HG03045 (cell line): ENCODE measurements at regions not wholly inside any gene's neighbourhood (a gene's known extent, or its start where the extent isn't known, plus 50 kb on each side); places are given as distances from the start of the nearest gene placed in this dataset.

Experiments
- ATAC-seq: cut with Tn5 transposase; IDR thresholded peaks from one replicate; pipeline ENCODE4 v1.9.1; 2021; ENCODE audit warnings: mild to moderate bottlenecking, moderate library complexity; ENCODE audit not compliant: unreplicated experiment

DNA sequence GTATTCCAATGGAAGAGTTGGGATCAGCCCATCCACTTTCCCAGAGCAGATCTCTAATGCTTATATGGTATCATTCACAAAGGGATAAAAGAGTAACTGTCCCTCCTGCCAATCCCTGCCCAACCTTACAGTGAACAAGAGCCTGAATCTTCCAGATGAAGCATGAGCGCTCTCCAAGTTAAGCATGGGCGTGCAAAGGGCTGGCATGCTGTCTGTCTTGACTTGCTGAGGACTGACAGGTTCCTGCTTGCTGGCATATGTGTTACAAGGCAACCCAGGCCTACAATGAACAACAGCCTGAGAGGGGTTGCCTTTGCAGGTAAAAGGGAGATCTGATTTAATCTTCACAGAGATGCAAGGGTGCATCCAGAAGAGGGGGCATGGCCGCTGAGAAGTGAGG, 155.6 kb upstream of the SOD1 start:
- no peak for ATAC-seq

DNA sequence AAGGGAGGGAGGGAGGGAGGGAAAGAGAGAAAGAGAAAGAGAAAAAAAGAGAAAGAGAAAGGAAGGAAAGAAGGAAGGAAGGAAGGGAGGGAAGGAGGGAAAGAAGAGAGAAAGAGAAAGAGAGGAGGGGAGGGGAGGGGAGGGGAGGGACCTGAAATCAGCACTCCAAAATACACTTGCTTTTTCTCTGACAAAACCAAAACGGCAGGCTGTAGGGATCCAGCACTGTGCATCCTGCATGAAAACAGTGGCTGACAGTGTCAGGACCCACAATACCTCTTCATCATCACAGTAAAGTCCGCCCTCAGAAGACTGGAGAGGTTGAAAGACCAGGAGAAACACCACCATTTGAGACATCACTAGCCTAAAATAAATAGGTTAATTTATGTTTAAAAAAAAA, 156.0 kb upstream of the SOD1 start:
- no peak for ATAC-seq

DNA sequence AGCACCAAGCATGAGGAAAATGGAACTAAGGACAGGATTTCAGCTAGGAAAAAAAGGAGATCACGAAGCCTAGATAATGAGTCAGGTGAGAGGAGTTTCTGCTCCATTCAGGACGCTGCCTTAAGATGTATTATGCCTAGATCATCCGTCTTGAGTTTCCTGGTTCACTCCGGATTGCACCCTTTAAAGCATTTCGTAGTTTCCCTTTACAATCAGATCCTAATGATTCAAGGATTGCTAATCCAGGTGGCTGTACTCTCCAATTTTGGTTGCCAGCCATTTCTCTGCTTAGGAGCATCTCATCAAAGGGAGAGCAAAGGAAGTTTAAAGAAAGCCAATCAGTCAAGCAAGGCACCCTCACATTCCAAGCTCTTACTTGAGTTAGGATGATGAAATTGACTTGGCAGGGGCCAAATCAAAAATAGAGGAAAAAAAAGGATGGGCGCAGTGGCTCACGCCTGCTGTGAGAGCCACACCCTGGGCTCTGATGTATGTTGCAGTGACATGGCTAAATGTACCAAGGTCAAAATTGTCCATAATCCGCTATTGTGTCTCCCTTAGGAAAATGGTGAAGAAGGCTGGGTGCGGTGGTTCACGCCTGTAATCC, 156.9 kb upstream of the SOD1 start:
- no peak for ATAC-seq

DNA sequence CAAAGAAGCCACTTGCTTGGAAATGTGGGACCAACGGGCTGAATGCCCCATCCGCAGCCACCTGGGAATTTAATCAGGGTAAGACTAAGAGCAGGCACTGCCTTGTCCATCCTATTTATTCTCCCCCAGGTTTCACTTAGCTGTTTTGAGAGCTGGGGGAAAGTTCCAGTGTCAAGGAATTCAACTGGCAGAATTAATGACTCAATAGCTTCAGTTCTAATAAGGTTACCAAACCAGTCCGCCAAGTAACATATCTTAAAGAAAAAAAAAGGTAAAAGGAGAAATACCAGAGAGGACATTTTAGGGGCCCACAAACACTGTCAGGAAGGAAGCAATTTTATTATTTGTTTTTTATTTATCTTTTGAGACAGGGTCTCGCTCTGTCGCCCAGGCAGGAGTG, 157.6 kb upstream of the SOD1 start:
- no peak for ATAC-seq

DNA sequence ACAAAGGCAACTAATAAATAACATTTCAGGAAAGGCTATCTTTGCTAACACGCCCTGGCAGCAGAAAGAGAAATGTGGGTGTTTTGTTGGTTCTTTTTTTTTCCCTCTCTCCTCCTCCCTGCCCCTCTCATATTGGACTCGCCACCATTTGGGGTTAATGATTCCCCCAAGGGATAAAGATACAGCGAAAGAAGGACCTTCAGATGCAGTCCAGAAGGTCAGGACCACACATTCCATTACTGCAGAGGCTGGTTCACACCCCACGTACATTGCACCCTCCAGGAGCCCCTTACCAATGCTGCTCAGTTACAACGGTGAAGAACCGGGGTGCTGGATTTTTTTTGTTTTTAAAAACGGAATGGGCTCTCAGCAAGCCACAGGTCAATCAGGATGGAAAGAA, 156.9 kb upstream of the TIAM1 start:
- ATAC-seq, result no peak

DNA sequence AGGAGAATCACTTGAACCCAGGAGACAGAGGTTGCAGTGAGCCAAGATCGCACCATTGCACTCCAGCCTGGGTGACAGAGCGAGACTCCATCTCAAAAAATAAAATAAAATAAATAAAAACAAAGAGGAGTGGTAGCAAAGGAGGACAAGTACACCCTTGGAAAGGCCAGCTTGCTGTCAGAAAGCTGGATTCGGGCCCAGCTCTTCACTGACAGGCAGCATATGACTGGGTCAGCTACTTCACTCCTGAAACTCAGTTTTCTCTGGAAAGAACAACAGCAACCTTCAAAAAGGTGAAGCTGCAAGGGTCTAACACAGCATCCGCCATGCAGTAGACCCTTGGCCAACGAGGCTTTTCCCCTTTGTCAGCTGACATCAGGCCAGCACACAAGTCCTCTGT, 156.0 kb upstream of the TIAM1 start:
- no peak for ATAC-seq

DNA sequence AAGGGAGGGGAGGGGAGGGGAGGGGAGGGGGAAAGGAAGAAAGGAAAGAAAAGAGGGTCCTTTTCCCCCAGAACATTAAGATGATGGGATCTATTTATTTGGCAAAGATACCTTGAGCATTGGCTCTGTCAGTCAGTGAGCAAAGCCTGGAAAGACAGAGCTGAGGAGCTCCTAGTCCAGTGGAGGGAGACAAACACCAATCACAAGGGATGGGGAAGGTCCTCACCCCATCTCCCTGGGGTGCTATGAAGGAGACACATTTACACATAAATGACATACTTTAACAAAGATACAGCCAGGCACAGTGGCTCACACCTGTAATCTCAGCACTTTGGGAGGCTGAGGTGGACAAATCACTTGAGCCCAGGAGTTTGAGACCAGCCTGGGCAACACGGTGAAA, 154.9 kb upstream of the TIAM1 start:
- ATAC-seq, result no peak

- ATAC-seq, result no peak
Measured at GRCh38 chr21:31497914-31498313, 153.9 kb upstream of the TIAM1 start.

- ATAC-seq, result no peak
Measured at GRCh38 chr21:31493350-31493880, 149.4 kb upstream of the TIAM1 start.

- no peak for ATAC-seq
Measured at GRCh38 chr21:31491617-31492016, 147.6 kb upstream of the TIAM1 start.

GRCh38 chr21:31490443-31490842, 146.4 kb upstream of the TIAM1 start:
- no peak for ATAC-seq

GRCh38 chr21:31489726-31490125, 145.7 kb upstream of the TIAM1 start:
- no peak for ATAC-seq

- no peak for ATAC-seq
Measured at GRCh38 chr21:31489014-31489413, 145.0 kb upstream of the TIAM1 start.

DNA sequence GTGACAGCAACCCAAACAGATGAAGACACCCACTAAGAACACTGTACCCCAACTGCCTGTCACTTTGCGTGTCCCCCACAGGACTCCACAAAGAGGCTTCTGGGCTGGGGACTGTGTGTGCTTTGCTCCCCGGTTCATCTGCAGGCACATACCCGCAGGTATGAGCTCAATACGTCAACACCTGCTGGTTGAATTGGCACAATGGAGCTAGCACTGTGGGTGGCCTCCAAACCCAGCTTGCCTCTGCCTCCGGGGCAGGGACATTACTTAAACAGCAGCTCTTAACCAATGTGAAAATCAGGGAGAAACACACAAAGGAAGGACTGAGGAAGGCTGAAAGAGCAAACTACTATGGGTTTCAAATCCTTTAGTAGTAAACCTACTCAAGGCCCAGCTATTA, 140.2 kb upstream of the TIAM1 start:
- ATAC-seq, result no peak

- no peak for ATAC-seq
Measured at GRCh38 chr21:31483146-31483545, 139.1 kb upstream of the TIAM1 start.

DNA sequence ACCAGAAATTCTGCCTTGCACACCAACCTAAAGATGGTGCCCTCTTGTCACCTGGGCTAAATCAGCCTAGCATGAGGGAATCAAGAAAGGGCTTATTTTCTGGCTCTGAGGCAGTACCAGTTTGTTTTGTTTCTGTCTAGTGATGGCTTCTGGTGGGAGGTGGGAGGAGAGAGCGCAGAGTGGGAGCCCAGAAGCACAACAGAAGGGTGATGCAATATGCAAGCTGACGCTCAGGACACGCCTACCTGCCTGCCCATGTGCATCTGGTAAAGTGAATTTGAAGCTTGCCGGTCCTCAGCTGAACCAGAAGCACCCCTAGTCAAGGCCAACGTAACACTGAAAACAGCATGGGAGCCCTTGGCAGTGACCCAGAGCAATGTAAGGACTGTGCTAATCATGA, 138.4 kb upstream of the TIAM1 start:
- ATAC-seq, result no peak

DNA sequence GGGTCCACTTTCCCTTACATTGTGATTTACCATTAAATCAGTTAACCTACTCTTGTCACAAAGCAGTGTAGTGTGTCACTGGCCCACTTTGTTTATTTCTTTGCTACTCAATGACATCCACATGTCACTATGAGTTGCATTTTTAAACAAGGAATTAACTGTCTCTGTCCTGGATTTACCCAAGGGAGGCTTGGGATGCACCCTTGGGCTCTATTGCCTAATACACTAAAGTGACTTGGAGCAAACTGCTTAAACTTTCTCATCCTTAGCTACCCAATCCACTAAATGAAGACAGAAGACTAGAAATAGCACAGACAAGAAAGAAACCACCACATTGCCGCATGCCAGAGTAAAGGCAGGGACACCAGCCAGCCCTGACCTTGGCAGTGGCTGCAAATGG, 136.2 kb upstream of the TIAM1 start:
- ATAC-seq, result no peak

GRCh38 chr21:31479714-31480113, 135.7 kb upstream of the TIAM1 start:
- no peak for ATAC-seq

DNA sequence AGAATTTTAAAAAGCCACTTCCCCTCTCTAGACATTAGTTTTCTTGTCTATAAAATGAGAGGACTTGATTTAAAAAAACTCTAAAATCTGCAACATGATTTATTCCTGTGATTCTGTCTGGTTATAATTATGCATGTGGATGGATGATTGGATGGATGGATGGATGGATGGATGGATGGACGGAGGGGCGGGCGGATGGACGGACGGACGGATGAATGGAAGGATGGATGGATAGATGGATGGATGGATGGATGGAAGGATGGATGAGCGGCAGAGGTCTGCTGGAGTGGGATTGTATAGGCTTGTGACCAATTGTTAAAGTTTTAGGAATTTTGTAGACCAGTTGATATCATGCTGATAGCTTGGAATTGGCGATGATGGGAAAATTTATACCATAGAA, 135.2 kb upstream of the TIAM1 start:
- ATAC-seq, result no peak

DNA sequence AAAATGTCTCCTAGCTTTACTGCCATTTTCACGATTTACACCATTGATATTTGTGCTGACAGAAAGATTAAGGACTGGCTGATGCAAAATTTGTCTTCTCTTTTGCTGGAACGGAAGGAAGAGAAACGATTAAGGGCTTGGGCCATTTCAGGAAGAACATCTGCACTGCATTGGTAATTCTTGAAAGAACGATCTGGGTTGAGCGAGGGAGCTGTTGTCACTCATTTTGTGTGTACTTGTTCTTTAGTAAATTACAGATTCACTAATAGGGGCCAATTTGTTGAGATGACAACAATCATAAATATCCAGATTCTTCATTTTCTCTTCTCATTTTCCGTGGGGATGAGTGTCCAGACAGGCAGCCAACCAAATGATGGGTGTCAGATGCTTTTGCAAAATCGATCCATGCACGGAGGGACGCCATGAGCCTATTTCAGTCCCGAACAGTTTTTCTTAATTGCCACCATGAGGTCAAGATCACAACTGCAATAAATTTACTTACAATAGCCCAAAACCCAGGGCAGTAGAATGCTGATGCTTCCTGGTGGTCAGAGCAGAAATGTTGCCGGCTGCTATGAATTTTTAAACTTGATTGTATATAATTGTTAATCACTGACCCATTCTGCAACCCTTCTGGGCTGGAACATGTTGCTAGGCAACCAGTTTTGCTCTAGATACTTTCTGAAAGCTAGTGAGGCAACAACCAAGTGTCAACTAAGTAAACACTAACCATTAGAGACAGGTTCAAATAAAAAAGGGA, 132.4 kb upstream of the TIAM1 start:
- ATAC-seq, result no peak

DNA sequence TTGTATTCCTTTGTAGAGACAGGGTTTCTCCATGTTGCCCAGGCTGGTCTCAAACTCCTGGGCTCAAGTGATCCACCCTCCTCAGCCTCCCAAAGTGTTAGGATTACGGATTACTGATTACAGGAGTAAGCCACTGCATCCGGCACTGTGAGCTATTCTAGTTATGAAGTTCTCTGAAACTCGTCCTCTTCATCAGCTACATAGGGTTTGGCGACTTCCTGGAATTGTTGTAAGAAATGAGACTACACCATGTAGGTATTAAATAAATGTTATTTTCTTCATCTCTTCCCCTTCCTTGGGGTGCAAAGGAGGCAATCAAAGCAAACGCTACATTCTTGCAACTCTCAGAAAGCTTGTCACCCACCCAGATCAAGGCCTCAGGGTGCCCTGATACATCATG, 131.2 kb upstream of the TIAM1 start:
- ATAC-seq, result no peak

DNA sequence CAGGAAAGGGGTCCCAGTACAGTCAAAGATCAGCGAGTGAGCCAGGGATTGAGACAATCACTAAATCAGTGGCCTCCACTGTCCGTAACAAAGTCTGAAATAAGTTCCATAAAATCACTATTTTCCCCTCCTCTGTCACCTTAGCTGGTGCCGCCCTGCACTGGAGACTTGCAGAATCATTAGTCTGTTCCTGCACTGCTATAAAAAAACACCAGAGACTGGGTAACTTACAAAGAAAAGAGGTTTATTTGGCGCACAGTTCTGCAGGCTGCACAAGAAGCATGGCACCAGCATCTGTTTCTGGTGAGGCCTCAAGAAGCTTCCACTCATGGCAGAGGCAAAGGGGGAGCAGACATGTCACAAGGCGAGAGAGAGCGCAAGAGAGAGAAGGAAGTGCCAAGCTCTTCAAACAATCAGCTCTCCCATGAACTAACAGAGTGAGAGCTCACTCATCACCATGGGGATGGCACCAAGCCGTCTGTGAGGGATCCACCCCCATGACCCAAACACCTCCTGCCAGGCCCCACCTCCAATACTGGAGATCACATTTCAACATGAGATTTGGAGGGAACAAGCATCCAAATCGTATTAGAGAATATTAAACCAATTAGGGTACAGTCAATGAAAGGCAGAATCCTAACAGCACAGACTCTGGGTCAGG, 129.8 kb upstream of the TIAM1 start:
- no peak for ATAC-seq
